Inferior parietal cortex (tissue), 1 donor: ENCODE measurements at regions not wholly inside any gene's neighbourhood (a gene's known extent, or its start where the extent isn't known, plus 50 kb on each side); places are given as distances from the start of the nearest gene placed in this dataset.

Experiments
- DNase-seq: peaks from one replicate; pipeline ENCODE4 v3.0.0-alpha.2; 2016; ENCODE audit errors: extremely low spot score

- no peak for DNase-seq
Observed at GRCh38 chr14:101400830-101401229, 160.5 kb upstream of the DIO3 start.

- no peak for DNase-seq
Observed at GRCh38 chr14:101402936-101403660, 158.2 kb upstream of the DIO3 start.

DNA sequence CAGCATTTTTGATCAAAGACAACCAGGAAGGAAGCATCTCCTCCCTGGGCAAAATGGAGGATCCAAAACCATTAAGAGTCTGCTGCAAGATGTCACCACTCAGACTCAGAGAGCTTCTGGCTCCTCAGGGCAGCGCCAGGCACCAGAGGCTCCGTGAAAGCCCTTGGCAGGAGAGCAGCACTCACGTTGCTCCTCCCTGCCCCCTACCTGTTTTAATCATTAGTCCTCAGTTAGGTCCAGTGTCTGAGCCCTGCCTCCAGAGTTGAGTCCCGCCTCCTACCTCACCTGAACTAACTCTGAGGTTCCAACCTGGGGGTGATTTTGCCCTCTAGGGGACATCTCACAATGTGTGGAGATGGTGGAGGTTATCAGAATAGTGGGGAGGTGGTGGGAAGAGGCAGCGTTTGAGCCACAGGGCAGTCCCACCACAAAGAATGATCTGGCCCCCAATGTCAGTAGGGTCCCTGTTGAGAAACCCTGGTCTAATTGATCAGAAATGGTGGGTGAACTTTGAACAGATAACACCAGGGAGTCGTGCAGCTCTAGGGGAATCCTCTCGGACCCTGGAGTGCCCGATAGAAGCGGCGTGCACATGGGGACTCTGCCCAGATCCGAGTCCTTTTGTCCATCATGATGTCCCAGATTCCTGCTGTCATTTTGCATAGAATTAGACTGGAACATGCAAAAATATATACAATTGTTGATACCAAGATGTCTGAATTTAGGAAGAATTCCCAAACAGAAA, 156.7 kb upstream of the DIO3 start:
- no peak for DNase-seq

DNA sequence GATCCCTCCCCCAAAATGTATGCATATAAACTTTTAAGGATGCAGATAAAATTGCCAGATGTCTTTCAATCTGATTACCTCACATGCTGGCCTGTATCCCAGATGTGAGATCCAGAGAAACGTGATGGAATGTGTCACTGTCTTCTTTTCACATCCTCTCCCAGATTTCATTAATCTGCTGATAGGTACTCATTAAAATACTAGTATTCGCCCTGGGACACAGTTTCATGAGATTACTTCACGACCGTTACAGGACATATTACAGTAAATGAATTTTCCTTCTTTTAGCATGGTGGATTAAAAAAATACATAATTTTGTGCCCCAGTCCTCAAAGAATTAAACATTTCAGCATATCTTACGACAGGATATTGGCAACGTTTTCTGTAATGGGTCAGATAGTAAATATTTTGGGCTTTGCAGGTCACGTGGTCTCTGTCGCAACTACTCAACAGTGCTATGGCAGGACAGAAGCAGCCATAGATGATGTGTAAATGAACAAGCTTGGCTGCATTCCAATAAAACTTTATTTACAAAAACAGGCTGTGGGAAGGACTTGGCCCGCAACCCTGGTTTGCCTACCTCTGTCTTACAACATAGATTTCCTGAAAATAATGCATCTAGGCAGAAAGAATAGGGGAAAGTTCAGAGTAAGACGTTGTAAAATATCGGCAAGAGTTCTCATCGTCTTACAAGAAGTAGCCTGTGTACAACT, 156.0 kb upstream of the DIO3 start:
- DNase-seq, result no peak

DNA sequence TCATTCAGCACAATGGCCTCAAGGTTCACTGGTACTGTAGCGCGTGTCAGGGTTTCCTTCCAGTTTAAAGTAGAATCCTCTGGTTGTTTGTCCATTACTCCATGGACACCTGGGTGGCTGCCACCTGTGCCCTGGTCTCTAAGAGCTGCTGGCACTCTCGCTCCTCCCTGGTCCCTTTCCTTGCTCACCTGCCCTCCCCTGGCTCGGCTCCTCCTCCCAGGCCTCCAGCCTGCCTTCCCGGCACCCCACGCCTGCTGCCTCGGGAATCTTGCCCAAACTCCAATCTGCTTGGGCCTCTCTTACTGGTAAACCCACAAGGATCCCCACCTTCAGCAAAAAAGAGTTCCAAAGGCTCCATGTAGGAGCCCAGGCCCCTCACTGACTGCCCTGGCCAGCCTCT, 154.4 kb upstream of the DIO3 start:
- DNase-seq, result no peak

DNA sequence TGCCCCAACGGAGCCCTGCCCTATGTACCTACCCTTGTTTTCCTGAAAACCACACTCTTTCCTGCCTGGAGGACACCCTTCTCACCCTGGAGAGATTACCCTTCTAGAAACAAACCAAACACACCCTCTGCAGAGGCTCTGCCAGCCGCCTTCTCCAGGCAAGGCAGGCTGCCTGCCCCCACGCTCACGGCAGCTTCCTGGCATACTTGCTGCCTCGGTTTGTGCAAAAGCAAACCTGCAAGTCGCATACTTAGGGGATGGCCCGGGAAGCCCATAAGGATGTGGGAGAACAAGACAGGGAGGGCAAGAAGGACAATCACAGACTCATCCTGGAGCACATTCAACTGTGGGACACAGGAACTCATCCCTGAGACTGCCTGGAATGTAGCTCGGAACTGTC, 154.0 kb upstream of the DIO3 start:
- DNase-seq, result no peak

DNA sequence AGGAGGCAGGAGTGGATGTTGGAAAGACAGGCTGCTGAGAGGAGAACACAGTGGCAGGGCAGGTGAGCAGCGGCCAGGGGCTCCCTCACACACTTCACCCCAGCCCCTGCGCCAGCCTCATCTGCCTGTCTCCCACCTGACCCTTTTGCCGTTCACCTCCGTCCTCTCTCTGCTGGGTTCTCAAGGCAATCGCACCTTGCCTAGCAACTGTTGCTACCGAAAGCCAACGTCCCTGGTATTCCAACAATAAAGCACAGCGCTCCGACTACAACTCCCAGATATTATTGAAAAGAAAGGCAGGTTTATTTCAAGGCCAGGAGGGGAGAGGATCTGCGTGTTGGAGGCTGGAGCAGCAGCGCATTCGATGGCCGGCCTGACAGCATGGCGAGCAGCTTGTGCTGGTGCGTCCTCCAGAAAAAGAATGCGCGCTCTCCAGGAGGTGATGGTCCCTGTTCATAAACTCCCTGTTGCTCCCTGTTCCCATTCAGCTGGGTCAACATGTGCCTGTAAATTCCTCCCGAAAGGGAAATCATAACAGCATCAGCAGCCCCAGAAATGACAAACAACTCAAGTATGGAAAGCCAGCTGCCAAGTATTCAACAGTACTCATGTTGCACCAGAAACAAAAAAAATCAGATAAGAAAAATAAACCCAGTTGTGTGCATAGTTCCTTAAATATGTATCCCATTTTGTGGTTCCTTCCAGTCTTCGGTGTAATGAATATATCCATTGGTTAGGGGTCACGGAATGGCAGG, 153.0 kb upstream of the DIO3 start:
- DNase-seq, result no peak

DNA sequence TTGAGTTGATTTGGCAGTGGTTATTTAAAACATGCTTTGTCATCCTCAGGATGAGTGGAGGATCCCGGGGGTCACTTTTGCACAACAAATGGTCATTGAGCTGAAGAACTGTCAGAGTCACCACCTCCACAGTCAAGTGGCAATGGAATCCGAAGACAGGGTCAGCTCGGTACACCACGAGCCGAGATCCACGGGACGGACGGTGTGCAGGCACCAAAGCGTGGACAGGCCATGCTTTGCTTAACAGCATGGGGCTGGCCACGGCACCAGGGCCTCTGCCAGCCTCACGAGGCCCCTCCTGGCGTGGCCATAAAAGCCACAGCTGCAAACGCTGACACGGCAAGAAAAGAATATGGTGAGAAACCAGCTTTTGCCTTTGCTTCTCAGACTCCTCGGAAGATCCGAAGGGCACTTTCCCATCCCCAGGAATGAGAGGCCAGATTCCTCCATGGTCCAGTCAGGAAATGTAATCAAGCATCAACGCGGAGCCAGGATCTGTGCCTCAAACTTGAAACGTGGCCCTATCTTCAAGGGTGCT, 152.2 kb upstream of the DIO3 start:
- DNase-seq, result no peak

DNA sequence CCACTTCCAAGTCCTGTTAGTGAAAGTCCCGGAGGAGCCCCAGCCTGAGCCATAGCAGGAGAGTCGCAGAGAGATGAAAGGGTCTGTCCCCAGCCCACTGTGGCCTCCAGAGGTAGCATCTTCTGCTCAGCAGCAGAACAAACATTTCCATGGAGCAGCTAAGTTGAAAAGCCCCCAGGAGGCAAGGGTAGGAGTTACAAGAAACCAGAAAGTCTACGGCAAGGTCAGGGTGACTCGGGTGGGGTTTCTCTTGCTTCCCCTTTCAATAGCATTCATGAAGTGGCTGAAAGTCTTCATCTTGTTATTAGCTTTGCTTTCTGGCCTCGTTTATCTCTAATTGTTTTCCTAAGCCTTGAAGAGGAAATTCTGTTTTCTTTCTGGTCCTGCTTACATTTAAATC, 151.2 kb upstream of the DIO3 start:
- DNase-seq, result no peak

DNA sequence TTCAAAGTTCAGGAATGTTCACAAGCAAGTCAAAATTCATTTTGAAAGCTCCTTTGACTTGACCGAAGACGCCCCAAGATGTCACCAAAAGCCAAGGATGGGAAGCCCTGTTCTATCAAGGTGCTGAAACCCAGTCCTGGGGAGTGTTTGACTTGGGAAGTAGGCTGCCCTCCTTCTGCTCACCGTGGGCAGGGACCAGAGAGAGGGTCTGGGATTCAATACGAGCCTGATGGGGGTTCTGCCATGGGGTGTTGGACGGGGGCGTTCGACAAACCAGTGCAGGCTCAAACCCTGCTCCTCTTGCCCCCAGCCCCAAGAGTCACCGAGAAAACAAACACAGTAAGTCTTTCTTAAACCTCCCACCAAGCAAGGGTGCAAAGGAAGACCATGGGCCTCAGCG, 150.1 kb upstream of the DIO3 start:
- DNase-seq, result no peak

DNA sequence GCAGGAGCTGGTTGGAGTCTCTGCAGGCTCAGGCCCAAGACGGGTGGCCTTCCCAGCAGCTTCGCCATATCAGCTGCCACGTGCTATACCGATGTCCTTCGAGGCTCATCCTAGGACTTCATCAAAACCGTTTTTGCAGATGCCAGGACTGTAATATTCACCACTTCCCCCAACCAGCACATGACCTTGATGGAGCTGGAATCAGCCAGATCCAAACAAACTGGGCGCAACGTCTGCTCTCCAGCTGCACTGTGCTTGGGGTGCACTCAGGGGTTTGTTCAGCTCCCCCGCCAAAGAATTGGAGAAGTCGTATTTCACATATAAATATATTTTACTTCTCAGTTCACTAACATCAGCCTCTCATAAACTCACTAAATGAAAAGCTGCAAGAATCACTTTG, 149.5 kb upstream of the DIO3 start:
- no peak for DNase-seq

GRCh38 chr14:101412739-101413138, 148.6 kb upstream of the DIO3 start:
- no peak for DNase-seq

- DNase-seq, result no peak
Observed at GRCh38 chr14:101417434-101417833, 143.9 kb upstream of the DIO3 start.

DNA sequence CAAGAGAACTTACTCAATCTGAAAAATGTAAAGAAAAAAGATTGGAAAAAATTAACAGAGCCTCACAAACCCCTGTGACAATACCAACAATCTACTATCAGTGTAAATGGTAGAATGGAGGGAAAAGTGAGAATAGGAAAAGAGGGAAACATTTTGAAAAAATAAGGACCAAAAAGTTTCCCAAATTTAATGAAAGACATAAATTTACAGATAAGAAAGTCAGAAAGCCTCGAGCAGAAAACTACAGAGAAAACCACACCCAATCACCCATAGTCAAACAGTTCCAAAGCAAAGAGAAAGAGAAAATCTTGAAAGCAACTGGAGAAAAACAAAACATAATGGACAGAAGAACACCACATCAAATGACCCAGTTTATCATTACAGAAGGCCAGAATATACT, 142.7 kb upstream of the DIO3 start:
- no peak for DNase-seq

DNA sequence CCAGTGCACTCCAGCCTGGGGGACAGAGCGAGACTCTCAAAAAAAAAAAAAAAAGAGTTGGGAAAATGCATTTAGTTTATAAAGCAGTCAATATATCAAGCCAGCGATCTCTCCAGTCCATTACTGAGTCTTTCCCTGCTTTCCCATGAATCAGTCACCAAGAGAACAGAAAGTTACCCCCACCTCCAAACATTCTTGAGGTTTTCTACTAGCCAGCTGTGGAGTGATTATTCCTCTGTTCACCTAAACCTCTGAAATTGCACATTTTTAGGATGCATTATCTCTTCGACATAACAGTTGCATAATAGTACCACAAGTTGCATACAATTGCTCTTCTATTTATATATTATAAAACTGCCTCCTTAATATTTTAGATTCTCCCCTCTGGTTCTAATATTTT, 134.8 kb upstream of the DIO3 start:
- DNase-seq, result no peak

DNA sequence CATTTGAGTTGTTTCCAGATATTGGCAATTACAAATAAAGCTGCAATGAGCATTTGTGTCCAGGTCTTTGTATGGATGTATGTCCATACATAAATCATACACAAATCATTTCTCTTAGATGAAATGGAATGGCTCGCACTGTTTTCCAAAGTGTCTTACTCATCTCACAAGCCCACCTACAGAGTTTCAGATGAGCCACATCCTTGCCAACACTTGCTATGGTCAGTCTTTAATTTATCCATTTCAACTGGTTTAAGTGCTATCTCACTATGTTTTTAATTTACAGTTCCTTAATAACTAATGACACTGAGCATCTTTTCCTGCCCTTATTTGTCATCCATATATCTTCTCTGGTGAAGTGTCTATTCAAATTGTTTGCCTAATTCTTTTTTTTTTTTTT, 132.9 kb upstream of the DIO3 start:
- no peak for DNase-seq

DNA sequence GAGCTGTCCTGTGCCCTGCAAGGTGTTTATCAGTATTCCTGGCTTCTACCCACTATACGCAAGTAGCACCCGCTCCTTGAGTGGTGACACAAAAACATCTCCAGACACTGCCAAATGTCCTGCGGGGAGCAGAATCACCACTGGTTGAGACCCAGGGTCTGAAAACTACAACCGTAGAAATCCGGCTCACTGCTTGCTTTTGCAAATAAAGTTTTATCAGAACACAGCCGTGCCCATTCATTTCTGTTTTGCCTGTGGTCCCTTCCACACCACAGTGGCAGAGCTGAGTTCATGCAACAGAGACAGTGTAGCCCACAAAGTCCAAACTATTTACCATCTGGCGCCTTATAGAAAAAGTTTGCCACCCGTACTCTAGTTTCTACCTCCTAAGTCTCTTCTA, 125.7 kb upstream of the DIO3 start:
- DNase-seq, result no peak

GRCh38 chr14:101439023-101439422, 122.3 kb upstream of the DIO3 start:
- no peak for DNase-seq

- no peak for DNase-seq
Observed at GRCh38 chr14:101440496-101440895, 120.8 kb upstream of the DIO3 start.

DNA sequence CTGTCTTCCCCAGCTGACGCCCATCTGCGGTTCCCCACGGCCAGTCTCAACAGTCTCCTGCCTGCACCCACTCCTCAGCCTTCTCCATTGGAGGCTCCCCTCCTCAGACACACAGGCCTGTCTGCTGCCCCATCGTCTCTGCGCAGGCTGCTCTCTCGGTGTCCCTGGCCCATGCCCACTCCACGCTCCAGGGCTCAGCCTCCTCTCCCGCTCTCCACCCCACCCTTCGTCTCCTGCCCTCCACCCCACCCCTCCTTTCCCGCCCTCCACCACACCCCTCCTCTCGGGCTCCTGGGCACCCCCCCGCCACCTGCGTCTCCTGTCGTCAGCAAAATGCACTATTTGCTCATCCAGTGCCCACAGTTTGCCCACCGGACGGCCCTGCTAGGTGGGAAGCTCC, 119.6 kb upstream of the DIO3 start:
- DNase-seq, result no peak

DNA sequence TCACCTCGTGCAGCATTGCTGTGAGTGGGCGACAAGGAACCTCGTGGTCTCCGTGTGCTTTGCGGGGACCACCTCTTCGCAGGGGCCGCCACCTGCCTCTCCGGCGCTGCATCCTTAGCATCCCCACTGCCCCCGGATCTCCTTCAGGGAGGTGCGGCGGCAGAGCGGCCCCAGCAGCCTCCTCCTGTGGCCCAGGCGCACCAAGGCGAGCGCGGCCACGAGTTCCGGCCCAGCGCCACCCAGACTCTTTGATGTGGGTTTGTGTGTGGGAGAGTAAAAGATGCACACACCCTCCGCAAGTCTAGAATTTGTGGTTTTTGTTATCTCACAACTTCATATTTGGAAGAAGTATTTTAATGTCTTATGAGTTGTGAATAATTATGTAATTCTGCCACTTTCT, 118.8 kb upstream of the DIO3 start:
- peak; percentile 9 for DNase-seq

GRCh38 chr14:101444116-101444515, 117.2 kb upstream of the DIO3 start:
- no peak for DNase-seq
